OCI-LY3 (cell line): ENCODE measurements at regions not wholly inside any gene's neighbourhood (a gene's known extent, or its start where the extent isn't known, plus 50 kb on each side); places are given as distances from the start of the nearest gene placed in this dataset.

Experiments
- H2AFZ ChIP-seq: fragments of 200-600, 300-600 bp; shearing (Covaris generic); 2 replicates; pipeline ENCODE4 v1.6.0; 2014; ENCODE audit warnings: antibody characterized with exemption, low read depth, low read length
- H3K27ac ChIP-seq: fragments of 200-600, 300-600 bp; sonication (generic); 2 replicates; pipeline ENCODE4 v1.5.1; 2014; ENCODE audit warnings: mild to moderate bottlenecking, low read length, moderate library complexity, mixed read lengths
- H3K27me3 ChIP-seq: fragments of 200-600, 300-600 bp; sonication (generic); 2 replicates; pipeline ENCODE4 v1.6.1; 2014; ENCODE audit warnings: low read depth, low read length, mixed read lengths
- H3K36me3 ChIP-seq: fragments of 200-600, 300-600 bp; sonication (generic); replicated peaks from 2 replicates; pipeline ENCODE3; 2014; ENCODE audit warnings: low read depth, low read length, mixed read lengths
- H3K4me1 ChIP-seq: fragments of 300-600, 200-600 bp; sonication (generic); 2 replicates; pipeline ENCODE4 v1.6.1; 2014; ENCODE audit warnings: low read length, mixed read lengths
- H3K4me2 ChIP-seq: fragments of 200-600, 300-600 bp; sonication (generic); 2 replicates; pipeline ENCODE4 v1.6.1; 2014; ENCODE audit warnings: low read length, mixed read lengths
- H3K4me3 ChIP-seq: fragments of 300-600, 200-600 bp; sonication (generic); 2 replicates; pipeline ENCODE4 v1.5.1; 2014; ENCODE audit warnings: antibody characterized with exemption, mild to moderate bottlenecking, low read length, moderate library complexity
- H3K79me2 ChIP-seq: fragments of 300-600, 200-600 bp; shearing (Covaris generic); 2 replicates; pipeline ENCODE4 v1.6.1; 2014; ENCODE audit warnings: mild to moderate bottlenecking, low read length, mixed read lengths
- H3K9ac ChIP-seq: fragments of 300-600, 200-600 bp; shearing (Covaris generic); 2 replicates; pipeline ENCODE4 v1.6.0; 2014; ENCODE audit warnings: mild to moderate bottlenecking, low read length, moderate library complexity
- H3K9me3 ChIP-seq: fragments of 200-600, 300-600 bp; shearing (Covaris generic); 2 replicates; pipeline ENCODE4 v1.6.1; 2014; ENCODE audit warnings: low read length, mixed read lengths; ENCODE audit not compliant: insufficient read depth
- H4K20me1 ChIP-seq: fragments of 200-600, 300-600 bp; sonication (generic); 2 replicates; pipeline ENCODE4 v1.6.1; 2016; ENCODE audit warnings: low read length, mixed read lengths; ENCODE audit not compliant: insufficient read depth
- EZH2phosphoT487 ChIP-seq: fragments of 200-600 bp; shearing (Covaris generic); IDR thresholded peaks from 2 replicates; pipeline ENCODE4 v1.6.1; 2018; ENCODE audit warnings: antibody characterized with exemption, mixed run types, low read depth
- TF ChIP-seq, protein P1 (sequence below): fragments of 200-600, 300-600 bp; sonication (generic); IDR thresholded peaks from 2 replicates; pipeline ENCODE4 v1.5.1; 2014; ENCODE audit warnings: antibody characterized with exemption, low read length, low read depth

- Histone ChIP-seq H3K27ac (no peak overlapping the region), H3K4me2 (no peak overlapping the region), H3K36me3 (peaks cover 6% of the 10 kb centered on the region)
Measured at GRCh38 chr12:104833756-104834155, 124.3 kb downstream of the SLC41A2 start.

DNA sequence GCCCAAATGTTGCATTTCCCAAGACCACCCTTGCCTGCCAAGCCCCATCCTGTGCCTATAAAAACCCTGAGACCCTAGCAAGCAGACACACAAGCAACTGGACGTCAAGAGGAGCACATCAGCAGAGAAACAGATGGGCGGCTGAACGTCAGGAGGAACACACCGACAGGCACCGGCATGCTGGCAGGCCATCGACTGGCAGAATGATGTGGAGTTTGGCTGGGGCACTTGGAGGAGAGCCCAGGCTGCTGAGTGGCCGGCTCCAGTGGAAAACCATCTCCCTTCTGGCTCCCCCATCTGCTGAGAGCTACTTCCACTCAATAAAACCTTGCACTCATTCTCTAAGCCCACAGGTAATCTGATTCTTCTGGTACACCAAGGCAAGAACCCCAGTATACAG, 130.1 kb downstream of the SLC41A2 start:
- no peak for TF ChIP-seq EZH2phosphoT487
- TF ChIP-seq, protein P1, sequence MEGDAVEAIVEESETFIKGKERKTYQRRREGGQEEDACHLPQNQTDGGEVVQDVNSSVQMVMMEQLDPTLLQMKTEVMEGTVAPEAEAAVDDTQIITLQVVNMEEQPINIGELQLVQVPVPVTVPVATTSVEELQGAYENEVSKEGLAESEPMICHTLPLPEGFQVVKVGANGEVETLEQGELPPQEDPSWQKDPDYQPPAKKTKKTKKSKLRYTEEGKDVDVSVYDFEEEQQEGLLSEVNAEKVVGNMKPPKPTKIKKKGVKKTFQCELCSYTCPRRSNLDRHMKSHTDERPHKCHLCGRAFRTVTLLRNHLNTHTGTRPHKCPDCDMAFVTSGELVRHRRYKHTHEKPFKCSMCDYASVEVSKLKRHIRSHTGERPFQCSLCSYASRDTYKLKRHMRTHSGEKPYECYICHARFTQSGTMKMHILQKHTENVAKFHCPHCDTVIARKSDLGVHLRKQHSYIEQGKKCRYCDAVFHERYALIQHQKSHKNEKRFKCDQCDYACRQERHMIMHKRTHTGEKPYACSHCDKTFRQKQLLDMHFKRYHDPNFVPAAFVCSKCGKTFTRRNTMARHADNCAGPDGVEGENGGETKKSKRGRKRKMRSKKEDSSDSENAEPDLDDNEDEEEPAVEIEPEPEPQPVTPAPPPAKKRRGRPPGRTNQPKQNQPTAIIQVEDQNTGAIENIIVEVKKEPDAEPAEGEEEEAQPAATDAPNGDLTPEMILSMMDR, result no peak
- H3K27ac ChIP-seq, result no peak overlapping the region
- no peaks in the 10 kb centered on the region for H3K4me1 ChIP-seq
- no peaks in the 10 kb centered on the region for H4K20me1 ChIP-seq
- H3K79me2 ChIP-seq, result no peaks in the 10 kb centered on the region
- H3K4me3 ChIP-seq, result no peak overlapping the region
- no peaks in the 10 kb centered on the region for H3K9me3 ChIP-seq
- H3K4me2 ChIP-seq, result no peak overlapping the region
- no peaks in the 10 kb centered on the region for H3K27me3 ChIP-seq
- H3K36me3 ChIP-seq, result peaks cover 10% of the 10 kb centered on the region
- H2AFZ ChIP-seq, result no peak overlapping the region
- no peak overlapping the region for H3K9ac ChIP-seq

More at GRCh38 chr12:104833756-104834155, 124.3 kb downstream of the SLC41A2 start:
- no peak for TF ChIP-seq EZH2phosphoT487
- TF ChIP-seq, protein P1, result no peak
- H3K79me2 ChIP-seq, result no peaks in the 10 kb centered on the region
- no peaks in the 10 kb centered on the region for H3K4me1 ChIP-seq
- no peaks in the 10 kb centered on the region for H3K27me3 ChIP-seq
- no peak overlapping the region for H2AFZ ChIP-seq
- H3K4me3 ChIP-seq, result no peak overlapping the region
- H3K9ac ChIP-seq, result no peak overlapping the region
- H3K9me3 ChIP-seq, result no peaks in the 10 kb centered on the region
- H4K20me1 ChIP-seq, result no peaks in the 10 kb centered on the region

- no peaks in the 10 kb centered on the region for H3K4me1 ChIP-seq
Measured at GRCh38 chr12:104827587-104827986, 130.5 kb downstream of the SLC41A2 start.

GRCh38 chr12:104825408-104825807, 132.7 kb downstream of the SLC41A2 start:
- no peak overlapping the region for H3K9ac ChIP-seq
- no peak overlapping the region for H3K27ac ChIP-seq
- no peak overlapping the region for H3K4me3 ChIP-seq
- H3K4me2 ChIP-seq, result no peak overlapping the region
- H2AFZ ChIP-seq, result no peak overlapping the region
- H3K27me3 ChIP-seq, result no peaks in the 10 kb centered on the region
- no peaks in the 10 kb centered on the region for H3K79me2 ChIP-seq
- no peaks in the 10 kb centered on the region for H4K20me1 ChIP-seq
- H3K9me3 ChIP-seq, result no peaks in the 10 kb centered on the region
- H3K4me1 ChIP-seq, result no peaks in the 10 kb centered on the region
- TF ChIP-seq EZH2phosphoT487, result no peak
- TF ChIP-seq, protein P1, result peak; percentile 39
- H3K36me3 ChIP-seq, result peaks cover 7% of the 10 kb centered on the region

More at GRCh38 chr12:104827587-104827986, 130.5 kb downstream of the SLC41A2 start:
- peaks cover 10% of the 10 kb centered on the region for H3K36me3 ChIP-seq
- no peak overlapping the region for H3K27ac ChIP-seq
- no peak overlapping the region for H2AFZ ChIP-seq
- no peaks in the 10 kb centered on the region for H3K79me2 ChIP-seq
- H3K9ac ChIP-seq, result no peak overlapping the region
- H4K20me1 ChIP-seq, result no peaks in the 10 kb centered on the region
- no peak for TF ChIP-seq EZH2phosphoT487
- TF ChIP-seq, protein P1, result peak; percentile 19
- no peaks in the 10 kb centered on the region for H3K27me3 ChIP-seq
- H3K4me3 ChIP-seq, result no peak overlapping the region
- H3K4me2 ChIP-seq, result no peak overlapping the region
- no peaks in the 10 kb centered on the region for H3K9me3 ChIP-seq
